Astrocyte of the spinal cord (primary cell): ENCODE measurements at regions not wholly inside any gene's neighbourhood (a gene's known extent, or its start where the extent isn't known, plus 50 kb on each side); places are given as distances from the start of the nearest gene placed in this dataset.
A peak's percentile ranks its signal among the peaks of the same experiment; 100 is the strongest.

Experiments used
- DNase-seq: peaks from one replicate; pipeline ENCODE4 v3.0.0; 2011; ENCODE audit warnings: low read depth, low spot score
- H3K4me3 ChIP-seq: 2 replicates; pipeline ENCODE4 v1.5.1; 2011; ENCODE audit warnings: low read depth, mild to moderate bottlenecking, low read length, moderate library complexity
- CTCF ChIP-seq: IDR thresholded peaks from 2 replicates; pipeline ENCODE4 v1.5.1; 2012; ENCODE audit warnings: low read depth, mild to moderate bottlenecking, low read length, inconsistent platforms
- in situ Hi-C: cut with HindIII; loops from 2 replicates; pipeline ENCODE4 v1.10.0; 2017; ENCODE audit warnings: low sequenced_read_pairs

GRCh38 chr2:221762496-221762895, 190.4 kb upstream of the EPHA4 start:
- in situ Hi-C loops: no loop called here
- DNase-seq: no peak
- no peak for TF ChIP-seq CTCF
- H3K4me3 ChIP-seq: no peak overlapping the region

GRCh38 chr2:221761260-221761659, 189.2 kb upstream of the EPHA4 start:
- TF ChIP-seq CTCF: no peak

GRCh38 chr2:221758076-221758475, 186.0 kb upstream of the EPHA4 start:
- H3K4me3 ChIP-seq: no peak overlapping the region
- TF ChIP-seq CTCF: no peak
- no peak for DNase-seq
- in situ Hi-C loops: no loop called here

More at GRCh38 chr2:221761260-221761659, 189.2 kb upstream of the EPHA4 start:
- H3K4me3 ChIP-seq: no peak overlapping the region
- DNase-seq: no peak
- in situ Hi-C loops: no loop called here

- in situ Hi-C loops: no loop called here
- DNase-seq: no peak
- no peak for TF ChIP-seq CTCF
- H3K4me3 ChIP-seq: no peak overlapping the region
Observed at GRCh38 chr2:221753401-221753800, 181.3 kb upstream of the EPHA4 start.

GRCh38 chr2:221752781-221753180, 180.7 kb upstream of the EPHA4 start:
- in situ Hi-C loops: no loop called here
- DNase-seq: no peak
- no peak for TF ChIP-seq CTCF
- no peak overlapping the region for H3K4me3 ChIP-seq

GRCh38 chr2:221750316-221750715, 178.2 kb upstream of the EPHA4 start:
- no peak overlapping the region for H3K4me3 ChIP-seq
- DNase-seq: peak; percentile 18
- in situ Hi-C loops: no loop called here
- no peak for TF ChIP-seq CTCF
